HFF-Myc (cell line): ENCODE measurements at regions not wholly inside any gene's neighbourhood (a gene's known extent, or its start where the extent isn't known, plus 50 kb on each side); places are given as distances from the start of the nearest gene placed in this dataset.

Experiments used
- DNase-seq: peaks from one replicate; pipeline ENCODE4 v3.0.0-alpha.2; 2011; ENCODE audit warnings: low read depth; ENCODE audit errors: extremely low read depth
- H3K4me3 ChIP-seq: replicated peaks from 2 replicates; pipeline ENCODE4 v1.5.1; 2011; ENCODE audit warnings: low read depth, mild to moderate bottlenecking, control low read depth, low read length
- TF ChIP-seq, protein P1 (sequence below): IDR thresholded peaks from 2 replicates; pipeline ENCODE4 v1.5.1; 2012; ENCODE audit warnings: mild to moderate bottlenecking, low read depth, low read length, control low read depth; ENCODE audit errors: missing control alignments

DNA sequence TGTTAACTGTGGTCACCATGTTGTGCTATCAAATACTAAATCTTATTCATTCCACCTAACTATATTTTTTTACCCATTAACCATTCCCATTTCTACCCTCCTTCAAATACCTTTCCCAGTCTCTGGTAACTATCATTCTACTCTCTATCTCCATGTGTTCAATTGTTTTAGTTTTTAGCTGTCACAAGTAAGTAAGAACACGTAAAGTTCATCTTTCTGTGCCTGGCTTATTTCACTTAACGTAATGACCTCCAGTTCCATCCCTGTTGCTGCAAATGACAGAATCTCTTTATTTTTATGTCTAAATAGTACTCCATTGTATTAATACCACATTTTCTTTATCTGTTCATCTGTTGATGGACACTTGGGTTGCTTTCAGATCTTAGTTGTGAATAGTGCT is 485.1 kb upstream of the CD180 start:
- H3K4me3 ChIP-seq, result no peak overlapping the region
- TF ChIP-seq, protein P1, sequence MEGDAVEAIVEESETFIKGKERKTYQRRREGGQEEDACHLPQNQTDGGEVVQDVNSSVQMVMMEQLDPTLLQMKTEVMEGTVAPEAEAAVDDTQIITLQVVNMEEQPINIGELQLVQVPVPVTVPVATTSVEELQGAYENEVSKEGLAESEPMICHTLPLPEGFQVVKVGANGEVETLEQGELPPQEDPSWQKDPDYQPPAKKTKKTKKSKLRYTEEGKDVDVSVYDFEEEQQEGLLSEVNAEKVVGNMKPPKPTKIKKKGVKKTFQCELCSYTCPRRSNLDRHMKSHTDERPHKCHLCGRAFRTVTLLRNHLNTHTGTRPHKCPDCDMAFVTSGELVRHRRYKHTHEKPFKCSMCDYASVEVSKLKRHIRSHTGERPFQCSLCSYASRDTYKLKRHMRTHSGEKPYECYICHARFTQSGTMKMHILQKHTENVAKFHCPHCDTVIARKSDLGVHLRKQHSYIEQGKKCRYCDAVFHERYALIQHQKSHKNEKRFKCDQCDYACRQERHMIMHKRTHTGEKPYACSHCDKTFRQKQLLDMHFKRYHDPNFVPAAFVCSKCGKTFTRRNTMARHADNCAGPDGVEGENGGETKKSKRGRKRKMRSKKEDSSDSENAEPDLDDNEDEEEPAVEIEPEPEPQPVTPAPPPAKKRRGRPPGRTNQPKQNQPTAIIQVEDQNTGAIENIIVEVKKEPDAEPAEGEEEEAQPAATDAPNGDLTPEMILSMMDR, result no peak
- no peak for DNase-seq

DNA sequence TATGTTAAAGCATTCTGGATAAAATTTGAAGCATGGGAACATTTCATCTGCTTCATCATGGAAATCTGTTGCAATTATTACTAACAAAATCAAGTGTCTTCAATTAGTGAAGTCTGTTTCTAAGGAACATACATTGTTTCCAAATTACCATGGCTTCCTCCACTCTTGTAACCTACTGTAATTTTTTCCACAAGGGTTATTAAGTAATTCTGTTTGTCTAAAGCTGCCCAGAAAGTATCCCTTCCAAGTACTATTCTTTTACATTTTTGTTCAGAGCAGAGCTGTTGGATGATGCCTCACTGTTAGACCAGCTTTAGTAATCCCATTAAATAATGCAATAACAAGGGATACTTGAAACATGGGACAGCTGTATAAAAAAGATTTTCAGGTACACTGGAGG is 483.5 kb upstream of the CD180 start:
- no peak for DNase-seq
- H3K4me3 ChIP-seq, result no peak overlapping the region
- TF ChIP-seq, protein P1, result no peak

DNA sequence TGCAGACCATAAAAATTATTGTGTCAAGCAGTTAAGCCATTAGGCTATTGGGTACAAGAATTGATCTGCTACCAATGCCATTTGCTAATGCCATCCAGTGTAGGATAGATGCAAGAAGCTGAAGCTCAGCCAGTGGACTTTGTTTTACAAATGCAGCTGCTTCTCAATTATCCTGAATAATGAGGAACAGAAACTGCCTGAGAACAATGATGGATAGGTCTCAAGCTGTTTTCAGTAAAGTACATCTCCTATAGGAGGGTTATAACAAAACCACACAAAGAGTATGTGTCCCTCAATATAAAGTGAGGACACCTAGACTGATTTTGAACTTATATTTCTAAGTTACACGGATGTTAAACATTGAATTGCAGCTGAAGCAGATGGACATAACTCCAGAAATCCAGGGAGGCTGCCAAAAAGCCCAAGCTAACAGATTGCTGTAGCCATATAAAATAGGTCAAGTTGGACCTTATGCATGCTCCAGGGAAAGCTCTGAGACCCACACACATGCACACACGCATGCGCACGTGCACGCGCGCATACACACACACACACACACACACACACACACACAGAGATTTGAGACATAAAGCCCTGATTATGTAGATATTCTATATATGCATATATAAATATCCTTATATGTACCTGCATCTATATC is 482.7 kb upstream of the CD180 start:
- no peak overlapping the region for H3K4me3 ChIP-seq
- TF ChIP-seq, protein P1, result no peak
- no peak for DNase-seq

DNA sequence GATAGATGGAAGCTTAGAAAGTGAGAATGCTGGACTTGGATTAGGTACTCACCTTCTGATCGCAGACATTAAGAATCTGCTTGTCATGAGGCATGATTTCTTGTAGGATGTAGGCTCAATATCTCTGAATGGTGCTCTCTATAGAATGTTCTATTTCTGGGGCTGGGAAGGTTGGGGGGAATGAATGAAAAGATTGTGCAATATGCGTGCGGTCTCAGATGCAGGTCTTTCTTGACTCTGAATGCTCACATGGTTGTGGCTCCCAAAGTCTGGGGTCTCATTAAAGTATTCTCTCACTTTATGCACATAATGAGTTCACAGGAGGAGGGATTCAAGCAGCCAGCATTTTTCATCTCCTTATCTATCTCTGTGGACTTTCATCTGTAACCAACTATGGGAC is 482.0 kb upstream of the CD180 start:
- no peak overlapping the region for H3K4me3 ChIP-seq
- TF ChIP-seq, protein P1, result no peak
- DNase-seq, result no peak

DNA sequence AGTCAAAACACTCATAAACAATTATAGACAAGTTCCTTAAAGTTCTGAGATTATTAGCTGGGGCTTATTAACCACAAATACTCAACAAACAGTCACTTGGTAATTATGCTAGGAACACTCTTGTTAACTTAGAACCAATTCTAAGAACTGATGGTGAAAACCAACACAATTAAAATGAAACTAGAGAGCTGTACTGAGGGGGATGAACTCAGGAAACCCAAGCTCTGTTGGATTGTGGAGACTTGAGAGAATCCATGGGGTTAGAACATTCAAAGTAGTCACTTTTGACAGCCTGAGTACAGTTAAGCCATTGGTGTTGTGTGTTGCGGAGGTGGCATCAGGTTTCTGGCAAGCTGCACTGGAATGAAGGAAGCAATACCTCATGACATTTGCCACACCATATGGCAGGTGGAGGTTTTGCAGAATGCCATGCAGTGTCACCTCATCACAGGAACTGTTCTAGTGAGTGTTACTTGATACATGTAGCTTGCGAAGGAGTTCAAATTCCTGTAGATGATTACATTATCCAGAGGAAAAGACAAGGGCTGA is 480.9 kb upstream of the CD180 start:
- H3K4me3 ChIP-seq, result no peak overlapping the region
- no peak for DNase-seq
- TF ChIP-seq, protein P1, result no peak

DNA sequence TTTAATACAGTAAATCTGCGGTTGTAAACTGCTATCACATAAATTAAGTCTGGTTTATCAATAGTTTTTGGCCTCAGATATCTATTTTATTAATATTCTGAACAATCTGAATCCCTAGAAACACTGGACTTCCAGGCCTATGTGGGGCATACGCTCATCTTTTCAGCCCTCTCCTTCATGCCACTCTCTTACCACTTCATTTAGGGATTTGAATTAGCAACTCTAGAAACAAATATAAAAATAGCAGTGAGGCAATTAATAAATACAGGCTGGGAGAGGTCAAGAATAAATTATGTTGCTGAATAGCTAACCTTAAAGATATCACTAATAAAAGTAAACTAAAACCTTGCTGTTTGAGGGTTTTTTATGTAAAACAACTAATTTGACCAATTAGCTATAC is 480.3 kb upstream of the CD180 start:
- no peak for DNase-seq
- TF ChIP-seq, protein P1, result no peak
- H3K4me3 ChIP-seq, result no peak overlapping the region
